ENCODE measurements at regions not wholly inside any gene's neighbourhood (a gene's known extent, or its start where the extent isn't known, plus 50 kb on each side); places are given as distances from the start of the nearest gene placed in this dataset.

DNA sequence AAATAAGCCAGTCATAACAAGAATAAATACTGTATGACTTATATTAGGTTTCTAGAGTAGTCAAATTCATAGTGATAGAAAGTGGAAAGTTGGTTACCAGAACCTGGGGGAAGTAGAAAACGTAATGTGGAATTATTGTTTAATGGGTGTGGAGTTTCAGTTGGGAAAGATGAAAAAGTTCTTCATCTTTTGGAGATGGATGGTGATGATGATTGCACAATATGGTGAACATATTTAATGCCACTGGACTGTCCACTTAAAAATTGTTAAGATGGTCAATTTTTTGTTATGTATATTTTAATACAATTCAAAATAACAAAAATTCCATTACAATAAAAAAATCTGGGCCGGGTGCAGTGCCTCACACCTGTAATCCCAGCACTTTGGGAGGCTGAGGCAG is 289.6 kb downstream of the ZIC3 start:
- Mint-ChIP-seq H3K36me3 (peaks cover 3% of the 10 kb centered on the region; the same call in 1 of the 2 replicates), H3K4me3 (no peak overlapping the region), H3K9me3 (peaks cover 6% of the 10 kb centered on the region), H3K4me1 (peaks cover 38% of the 10 kb centered on the region), H3K27ac (no peak overlapping the region), H3K27me3 (ENCODE audit: low read depth) (no peaks in the 10 kb centered on the region; the same call in 1 of the 2 replicates)
- POLR2A ChIA-PET = no interaction called here
- TF ChIP-seq HMGA2 (CRISPR knock-in tag; IDR thresholded peaks at IDR 0.05) (no peak), SP1 (CRISPR knock-in tag; conservative IDR thresholded peaks at IDR 0.05) (no peak), ZNF121 (CRISPR knock-in tag; IDR thresholded peaks at IDR 0.05) (no peak), JAZF1 (CRISPR knock-in tag; IDR thresholded peaks at IDR 0.05) (no peak), SOX15 (CRISPR knock-in tag; IDR thresholded peaks at IDR 0.05) (no peak), NR2C2 (CRISPR knock-in tag; IDR thresholded peaks at IDR 0.05) (no peak), ZNF671 (CRISPR knock-in tag; IDR thresholded peaks at IDR 0.05) (no peak)
- TF ChIP-seq, protein P1, sequence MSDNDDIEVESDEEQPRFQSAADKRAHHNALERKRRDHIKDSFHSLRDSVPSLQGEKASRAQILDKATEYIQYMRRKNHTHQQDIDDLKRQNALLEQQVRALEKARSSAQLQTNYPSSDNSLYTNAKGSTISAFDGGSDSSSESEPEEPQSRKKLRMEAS (CRISPR knock-in tag; IDR thresholded peaks at IDR 0.05) = no peak
- TF ChIP-seq, protein P2, sequence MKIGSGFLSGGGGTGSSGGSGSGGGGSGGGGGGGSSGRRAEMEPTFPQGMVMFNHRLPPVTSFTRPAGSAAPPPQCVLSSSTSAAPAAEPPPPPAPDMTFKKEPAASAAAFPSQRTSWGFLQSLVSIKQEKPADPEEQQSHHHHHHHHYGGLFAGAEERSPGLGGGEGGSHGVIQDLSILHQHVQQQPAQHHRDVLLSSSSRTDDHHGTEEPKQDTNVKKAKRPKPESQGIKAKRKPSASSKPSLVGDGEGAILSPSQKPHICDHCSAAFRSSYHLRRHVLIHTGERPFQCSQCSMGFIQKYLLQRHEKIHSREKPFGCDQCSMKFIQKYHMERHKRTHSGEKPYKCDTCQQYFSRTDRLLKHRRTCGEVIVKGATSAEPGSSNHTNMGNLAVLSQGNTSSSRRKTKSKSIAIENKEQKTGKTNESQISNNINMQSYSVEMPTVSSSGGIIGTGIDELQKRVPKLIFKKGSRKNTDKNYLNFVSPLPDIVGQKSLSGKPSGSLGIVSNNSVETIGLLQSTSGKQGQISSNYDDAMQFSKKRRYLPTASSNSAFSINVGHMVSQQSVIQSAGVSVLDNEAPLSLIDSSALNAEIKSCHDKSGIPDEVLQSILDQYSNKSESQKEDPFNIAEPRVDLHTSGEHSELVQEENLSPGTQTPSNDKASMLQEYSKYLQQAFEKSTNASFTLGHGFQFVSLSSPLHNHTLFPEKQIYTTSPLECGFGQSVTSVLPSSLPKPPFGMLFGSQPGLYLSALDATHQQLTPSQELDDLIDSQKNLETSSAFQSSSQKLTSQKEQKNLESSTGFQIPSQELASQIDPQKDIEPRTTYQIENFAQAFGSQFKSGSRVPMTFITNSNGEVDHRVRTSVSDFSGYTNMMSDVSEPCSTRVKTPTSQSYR (CRISPR knock-in tag; IDR thresholded peaks at IDR 0.05) = no peak
- TF ChIP-seq, protein P3, sequence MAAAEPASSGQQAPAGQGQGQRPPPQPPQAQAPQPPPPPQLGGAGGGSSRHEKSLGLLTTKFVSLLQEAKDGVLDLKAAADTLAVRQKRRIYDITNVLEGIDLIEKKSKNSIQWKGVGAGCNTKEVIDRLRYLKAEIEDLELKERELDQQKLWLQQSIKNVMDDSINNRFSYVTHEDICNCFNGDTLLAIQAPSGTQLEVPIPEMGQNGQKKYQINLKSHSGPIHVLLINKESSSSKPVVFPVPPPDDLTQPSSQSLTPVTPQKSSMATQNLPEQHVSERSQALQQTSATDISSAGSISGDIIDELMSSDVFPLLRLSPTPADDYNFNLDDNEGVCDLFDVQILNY (CRISPR knock-in tag; IDR thresholded peaks at IDR 0.05) = no peak
- TF ChIP-seq, protein P4, sequence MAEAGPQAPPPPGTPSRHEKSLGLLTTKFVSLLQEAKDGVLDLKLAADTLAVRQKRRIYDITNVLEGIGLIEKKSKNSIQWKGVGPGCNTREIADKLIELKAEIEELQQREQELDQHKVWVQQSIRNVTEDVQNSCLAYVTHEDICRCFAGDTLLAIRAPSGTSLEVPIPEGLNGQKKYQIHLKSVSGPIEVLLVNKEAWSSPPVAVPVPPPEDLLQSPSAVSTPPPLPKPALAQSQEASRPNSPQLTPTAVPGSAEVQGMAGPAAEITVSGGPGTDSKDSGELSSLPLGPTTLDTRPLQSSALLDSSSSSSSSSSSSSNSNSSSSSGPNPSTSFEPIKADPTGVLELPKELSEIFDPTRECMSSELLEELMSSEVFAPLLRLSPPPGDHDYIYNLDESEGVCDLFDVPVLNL (CRISPR knock-in tag; IDR thresholded peaks at IDR 0.05; ENCODE audit: borderline replicate concordance, low read depth) = no peak
- TF ChIP-seq, protein P5, sequence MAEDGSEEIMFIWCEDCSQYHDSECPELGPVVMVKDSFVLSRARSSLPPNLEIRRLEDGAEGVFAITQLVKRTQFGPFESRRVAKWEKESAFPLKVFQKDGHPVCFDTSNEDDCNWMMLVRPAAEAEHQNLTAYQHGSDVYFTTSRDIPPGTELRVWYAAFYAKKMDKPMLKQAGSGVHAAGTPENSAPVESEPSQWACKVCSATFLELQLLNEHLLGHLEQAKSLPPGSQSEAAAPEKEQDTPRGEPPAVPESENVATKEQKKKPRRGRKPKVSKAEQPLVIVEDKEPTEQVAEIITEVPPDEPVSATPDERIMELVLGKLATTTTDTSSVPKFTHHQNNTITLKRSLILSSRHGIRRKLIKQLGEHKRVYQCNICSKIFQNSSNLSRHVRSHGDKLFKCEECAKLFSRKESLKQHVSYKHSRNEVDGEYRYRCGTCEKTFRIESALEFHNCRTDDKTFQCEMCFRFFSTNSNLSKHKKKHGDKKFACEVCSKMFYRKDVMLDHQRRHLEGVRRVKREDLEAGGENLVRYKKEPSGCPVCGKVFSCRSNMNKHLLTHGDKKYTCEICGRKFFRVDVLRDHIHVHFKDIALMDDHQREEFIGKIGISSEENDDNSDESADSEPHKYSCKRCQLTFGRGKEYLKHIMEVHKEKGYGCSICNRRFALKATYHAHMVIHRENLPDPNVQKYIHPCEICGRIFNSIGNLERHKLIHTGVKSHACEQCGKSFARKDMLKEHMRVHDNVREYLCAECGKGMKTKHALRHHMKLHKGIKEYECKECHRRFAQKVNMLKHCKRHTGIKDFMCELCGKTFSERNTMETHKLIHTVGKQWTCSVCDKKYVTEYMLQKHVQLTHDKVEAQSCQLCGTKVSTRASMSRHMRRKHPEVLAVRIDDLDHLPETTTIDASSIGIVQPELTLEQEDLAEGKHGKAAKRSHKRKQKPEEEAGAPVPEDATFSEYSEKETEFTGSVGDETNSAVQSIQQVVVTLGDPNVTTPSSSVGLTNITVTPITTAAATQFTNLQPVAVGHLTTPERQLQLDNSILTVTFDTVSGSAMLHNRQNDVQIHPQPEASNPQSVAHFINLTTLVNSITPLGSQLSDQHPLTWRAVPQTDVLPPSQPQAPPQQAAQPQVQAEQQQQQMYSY (CRISPR knock-in tag; IDR thresholded peaks at IDR 0.05) = no peak
- DNase-seq (ENCODE audit: low spot score) (no peak), ATAC-seq (no peak)
- CTCF ChIA-PET = no interaction called here

DNA sequence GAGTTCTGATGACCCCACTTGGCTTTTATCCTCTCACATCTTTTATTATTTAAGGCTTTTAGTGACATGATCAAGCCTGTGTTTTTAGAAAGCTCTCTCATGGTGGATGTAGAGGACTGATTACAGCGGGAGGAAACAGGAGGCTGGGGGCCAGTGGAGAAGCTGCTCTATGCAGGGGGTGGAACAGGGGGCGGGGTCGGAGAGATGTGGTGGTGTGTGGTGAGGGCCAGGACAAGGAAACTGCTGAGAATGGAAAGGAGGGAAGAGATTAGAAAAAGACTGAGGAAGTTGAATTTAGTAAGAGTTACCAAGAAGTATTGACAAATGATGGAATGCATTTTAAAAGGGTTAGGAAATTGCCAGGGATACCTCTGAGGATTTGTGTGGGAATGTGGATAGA is 292.2 kb downstream of the ZIC3 start:
- peak; percentile 65; the same call in 1 of the 2 replicates for ATAC-seq
- Mint-ChIP-seq H3K27me3 (ENCODE audit: low read depth) (no peaks in the 10 kb centered on the region; the same call in 1 of the 2 replicates), H3K4me1 (peaks cover 29% of the 10 kb centered on the region), H3K36me3 (peaks cover 3% of the 10 kb centered on the region; the same call in 1 of the 2 replicates), H3K27ac (peak overlapping the region; percentile 18; the same call in 1 of the 2 replicates), H3K4me3 (no peak overlapping the region; the same call in 1 of the 2 replicates), H3K9me3 (peaks cover 6% of the 10 kb centered on the region)
- no peak for TF ChIP-seq SOX15 (CRISPR knock-in tag; IDR thresholded peaks at IDR 0.05)
- TF ChIP-seq CREM (CRISPR knock-in tag; IDR thresholded peaks at IDR 0.05) = no peak
- DNase-seq (ENCODE audit: low spot score) = peak; percentile 14
- POLR2A ChIA-PET = no interaction called here
- CTCF ChIA-PET = no interaction called here

DNA sequence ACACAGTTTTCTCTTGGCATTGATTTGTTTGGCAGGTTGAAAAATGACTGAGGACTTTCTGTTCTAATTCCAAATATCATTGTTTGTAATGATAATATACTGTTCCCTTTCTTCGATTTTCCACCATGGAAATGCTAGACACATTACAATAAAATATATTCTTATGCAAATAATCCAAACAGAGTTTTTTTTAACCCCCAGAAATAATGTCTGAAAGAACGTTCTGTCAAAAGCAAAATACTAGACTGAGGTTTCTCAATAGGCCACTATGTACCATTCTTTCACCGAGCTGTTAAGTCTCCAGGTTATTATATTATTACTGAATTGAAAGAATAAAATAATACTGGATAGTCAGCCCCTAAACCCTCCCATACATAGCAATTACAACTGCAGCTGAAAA is 312.5 kb downstream of the ZIC3 start:
- ATAC-seq = no peak
- POLR2A ChIA-PET = no interaction called here
- Mint-ChIP-seq H3K36me3 (no peaks in the 10 kb centered on the region), H3K4me1 (peaks cover 23% of the 10 kb centered on the region), H3K27me3 (ENCODE audit: low read depth) (no peaks in the 10 kb centered on the region), H3K27ac (no peak overlapping the region; the same call in 1 of the 2 replicates), H3K4me3 (no peak overlapping the region), H3K9me3 (no peaks in the 10 kb centered on the region)
- CTCF ChIA-PET = no interaction called here
- DNase-seq (ENCODE audit: low spot score) = no peak
- TF ChIP-seq JAZF1 (CRISPR knock-in tag; IDR thresholded peaks at IDR 0.05) (no peak), TP53 (CRISPR knock-in tag; IDR thresholded peaks at IDR 0.05) (no peak), SP1 (CRISPR knock-in tag; conservative IDR thresholded peaks at IDR 0.05) (no peak), ZNF671 (CRISPR knock-in tag; IDR thresholded peaks at IDR 0.05) (no peak), SMAD3 (CRISPR knock-in tag; IDR thresholded peaks at IDR 0.05; ENCODE audit: borderline replicate concordance) (no peak), ZNF423 (CRISPR knock-in tag; IDR thresholded peaks at IDR 0.05) (no peak), JUN (CRISPR knock-in tag; IDR thresholded peaks at IDR 0.05) (no peak)
- TF ChIP-seq, protein P6, sequence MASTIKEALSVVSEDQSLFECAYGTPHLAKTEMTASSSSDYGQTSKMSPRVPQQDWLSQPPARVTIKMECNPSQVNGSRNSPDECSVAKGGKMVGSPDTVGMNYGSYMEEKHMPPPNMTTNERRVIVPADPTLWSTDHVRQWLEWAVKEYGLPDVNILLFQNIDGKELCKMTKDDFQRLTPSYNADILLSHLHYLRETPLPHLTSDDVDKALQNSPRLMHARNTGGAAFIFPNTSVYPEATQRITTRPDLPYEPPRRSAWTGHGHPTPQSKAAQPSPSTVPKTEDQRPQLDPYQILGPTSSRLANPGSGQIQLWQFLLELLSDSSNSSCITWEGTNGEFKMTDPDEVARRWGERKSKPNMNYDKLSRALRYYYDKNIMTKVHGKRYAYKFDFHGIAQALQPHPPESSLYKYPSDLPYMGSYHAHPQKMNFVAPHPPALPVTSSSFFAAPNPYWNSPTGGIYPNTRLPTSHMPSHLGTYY (CRISPR knock-in tag; IDR thresholded peaks at IDR 0.05) = no peak
- TF ChIP-seq, protein P3 (CRISPR knock-in tag; IDR thresholded peaks at IDR 0.05) = no peak
